HG03280 (cell line): ENCODE measurements at regions not wholly inside any gene's neighbourhood (a gene's known extent, or its start where the extent isn't known, plus 50 kb on each side); places are given as distances from the start of the nearest gene placed in this dataset.

Experiments used
- ATAC-seq: cut with Tn5 transposase; IDR thresholded peaks from one replicate; pipeline ENCODE4 v1.9.1; 2021; ENCODE audit warnings: mild to moderate bottlenecking, moderate library complexity; ENCODE audit not compliant: unreplicated experiment

DNA sequence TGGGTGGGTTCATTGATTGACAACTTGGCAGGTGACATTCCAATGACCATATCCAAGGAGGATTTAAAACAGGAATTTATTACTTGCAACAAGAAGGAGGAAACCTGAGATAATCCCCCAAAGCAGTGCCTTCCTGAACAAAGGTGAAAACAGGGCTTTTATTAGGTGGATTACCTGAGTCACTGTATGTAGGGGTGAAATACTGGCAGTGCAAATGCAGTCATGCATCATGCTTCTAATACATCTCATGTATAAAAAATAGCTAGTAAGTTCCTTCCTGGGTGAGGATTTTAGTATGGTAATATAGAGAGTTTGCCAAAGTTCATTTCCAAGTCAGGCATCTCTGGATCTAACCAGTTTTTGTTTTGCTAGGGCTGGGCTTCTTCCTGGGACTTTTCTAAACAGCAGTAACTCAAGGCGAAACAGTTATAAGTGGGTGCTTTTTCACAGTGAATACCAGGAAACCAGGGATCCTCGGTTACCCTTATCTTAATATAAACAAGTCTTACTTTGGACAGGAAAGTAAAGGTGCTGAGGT is 583.4 kb upstream of the LRRTM1 start:
- no peak for ATAC-seq

DNA sequence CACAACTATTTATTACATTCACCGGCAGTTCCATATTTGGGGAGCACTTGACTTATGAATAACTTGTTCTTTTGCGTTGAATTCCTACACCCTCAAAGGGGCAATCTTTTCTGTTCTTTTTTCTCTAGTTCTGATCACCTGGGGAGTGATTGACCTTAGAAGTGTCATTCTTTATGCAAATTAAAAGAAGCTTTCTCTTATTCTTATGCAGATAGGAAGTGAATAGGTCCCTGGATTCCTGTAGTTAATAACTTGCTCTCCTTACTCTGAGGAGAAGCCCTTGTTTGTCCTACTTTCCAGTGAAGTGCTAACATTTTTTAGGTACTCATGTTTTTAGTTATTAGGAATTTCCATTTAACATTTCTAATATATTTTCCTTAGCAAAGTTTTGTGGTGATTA is 569.8 kb upstream of the LRRTM1 start:
- ATAC-seq: no peak

DNA sequence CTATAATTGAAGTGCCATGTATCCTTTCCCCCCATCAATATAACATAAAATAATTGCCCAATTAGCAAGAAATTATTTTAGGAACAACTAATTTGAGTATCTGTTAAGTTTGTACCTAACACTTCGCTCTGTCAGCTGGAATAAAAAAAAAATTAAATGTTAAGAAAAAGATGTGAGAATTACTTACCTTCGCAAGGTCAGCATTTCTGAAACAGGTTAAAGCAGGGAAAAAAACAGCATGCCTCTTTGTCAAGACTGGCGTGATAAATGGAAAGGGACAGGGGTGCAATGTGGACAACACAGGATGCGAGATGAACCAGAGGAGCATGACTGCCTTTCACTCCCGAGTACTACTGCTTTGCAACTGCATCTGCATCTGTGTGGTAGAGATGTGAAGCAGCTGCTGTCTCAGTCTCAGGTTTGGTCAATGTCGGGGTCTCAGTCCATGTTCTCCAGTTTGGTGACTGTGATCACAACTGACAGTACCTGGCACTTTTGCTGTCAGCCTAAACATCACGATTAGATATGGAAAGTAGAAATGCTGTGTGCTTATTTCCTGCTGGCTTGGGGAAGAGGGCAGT is 565.4 kb upstream of the LRRTM1 start:
- no peak for ATAC-seq

- ATAC-seq: no peak
Observed at GRCh38 chr2:80863147-80863714, 558.7 kb upstream of the LRRTM1 start.

GRCh38 chr2:80858965-80859364 is 554.4 kb upstream of the LRRTM1 start:
- no peak for ATAC-seq

- no peak for ATAC-seq
Observed at GRCh38 chr2:80856227-80856626, 551.7 kb upstream of the LRRTM1 start.

DNA sequence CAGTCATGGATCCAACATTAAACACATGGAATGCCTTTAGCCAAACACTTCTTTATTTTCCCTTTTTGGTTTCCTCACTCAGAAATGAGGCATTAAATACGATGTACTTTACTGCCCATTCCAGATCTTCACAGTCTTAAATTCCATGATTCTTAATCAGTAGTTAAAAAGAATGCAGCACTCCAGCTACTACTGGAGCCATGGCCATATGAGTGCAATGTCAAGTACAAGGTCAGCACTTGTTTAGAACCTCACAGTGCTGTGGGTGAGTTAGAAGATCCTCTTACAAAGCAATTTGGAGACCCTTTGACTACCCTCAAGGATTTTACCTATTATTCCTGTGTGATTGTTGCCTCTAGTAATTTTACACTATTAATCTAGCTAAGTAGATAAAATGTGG is 550.3 kb upstream of the LRRTM1 start:
- no peak for ATAC-seq

- peak; percentile 60 for ATAC-seq
Observed at GRCh38 chr2:80852808-80853139, 548.2 kb upstream of the LRRTM1 start.

- peak; percentile 27 for ATAC-seq
Observed at GRCh38 chr2:80852079-80852807, 547.7 kb upstream of the LRRTM1 start.

DNA sequence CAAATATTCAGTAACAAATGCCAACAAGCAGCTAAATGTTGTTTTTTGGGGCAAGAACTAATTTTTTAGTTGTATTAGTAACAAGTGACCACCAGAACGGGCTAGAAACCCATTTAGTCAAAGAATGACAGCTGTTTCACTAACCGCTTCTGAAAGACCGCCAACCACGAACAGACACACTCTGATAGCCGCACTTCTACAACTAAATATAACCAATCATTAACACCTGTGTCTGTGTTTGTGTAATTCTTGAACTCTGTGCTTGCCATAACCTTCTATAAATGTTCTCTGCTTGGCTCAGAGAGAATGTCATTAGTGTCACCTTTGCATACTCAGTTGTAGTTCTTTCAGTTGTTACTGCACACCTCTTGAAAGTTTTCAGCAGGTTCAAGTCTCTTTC is 526.3 kb upstream of the LRRTM1 start:
- peak; percentile 89 for ATAC-seq

- no peak for ATAC-seq
Observed at GRCh38 chr2:80822999-80823398, 518.4 kb upstream of the LRRTM1 start.

DNA sequence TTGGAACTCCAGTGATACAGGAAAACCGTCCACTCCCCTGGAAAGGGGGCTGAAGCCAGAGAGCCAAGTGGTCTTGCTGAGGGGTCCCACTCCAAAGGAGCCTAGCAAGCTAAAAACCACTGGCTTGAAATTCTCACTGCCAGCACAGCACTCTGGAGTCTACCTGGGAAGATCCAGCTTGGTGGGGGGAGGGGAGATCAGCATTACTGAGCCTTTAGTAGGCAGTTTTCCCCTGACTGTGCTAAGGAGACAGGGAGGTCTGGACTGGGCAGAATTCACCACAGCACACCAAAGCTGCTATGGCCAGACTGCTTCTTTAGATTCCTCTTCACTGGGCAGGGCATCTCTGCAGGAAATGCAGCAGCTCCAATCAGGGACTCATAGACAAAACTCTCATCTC is 510.7 kb upstream of the LRRTM1 start:
- no peak for ATAC-seq

GRCh38 chr2:80786584-80786983 is 482.0 kb upstream of the LRRTM1 start:
- ATAC-seq: no peak

GRCh38 chr2:80778704-80779103 is 474.2 kb upstream of the LRRTM1 start:
- ATAC-seq: no peak

GRCh38 chr2:80748592-80748991 is 444.0 kb upstream of the LRRTM1 start:
- no peak for ATAC-seq

DNA sequence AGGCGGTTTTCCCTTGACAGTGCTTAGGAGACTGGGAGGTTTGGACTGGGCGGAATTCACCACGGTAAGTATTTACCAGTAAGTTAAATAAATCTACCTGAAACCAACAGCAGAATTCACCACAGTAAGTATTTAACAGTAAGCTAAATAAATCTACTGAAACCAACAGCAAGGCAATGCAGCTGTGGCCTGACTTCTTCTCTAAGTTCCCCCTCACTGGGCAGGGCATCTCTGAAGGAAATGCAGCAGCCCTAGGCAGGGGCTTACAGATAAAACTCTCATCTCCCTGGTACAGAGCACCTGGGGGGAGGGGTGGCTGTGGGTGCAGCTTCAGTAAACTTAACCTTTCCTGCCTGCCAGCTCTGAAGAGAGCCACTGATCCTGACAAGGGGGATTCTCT is 432.5 kb upstream of the LRRTM1 start:
- no peak for ATAC-seq

GRCh38 chr2:80725001-80725400 is 420.4 kb upstream of the LRRTM1 start:
- no peak for ATAC-seq

- no peak for ATAC-seq
Observed at GRCh38 chr2:80722803-80723202, 418.3 kb upstream of the LRRTM1 start.

- ATAC-seq: no peak
Observed at GRCh38 chr2:80719607-80720006, 415.1 kb upstream of the LRRTM1 start.

DNA sequence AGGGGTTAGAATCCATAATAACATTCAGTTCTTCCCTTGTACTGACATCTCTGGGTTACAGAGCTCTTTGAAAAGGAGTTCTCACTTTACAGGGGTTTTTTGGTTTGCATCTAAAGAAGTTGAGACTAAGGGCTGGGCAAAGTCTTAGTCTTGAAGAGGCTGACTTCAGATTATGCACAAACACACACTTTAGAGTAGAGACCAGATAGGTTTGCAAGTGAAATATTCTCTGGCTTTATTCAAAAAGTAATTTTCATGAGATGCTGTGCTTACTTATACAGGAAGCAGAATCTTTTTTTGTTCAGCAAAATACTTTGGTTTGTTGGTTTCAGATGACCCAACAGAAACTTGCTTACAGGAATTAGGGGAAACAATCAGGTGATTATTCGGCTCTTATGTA is 410.9 kb upstream of the LRRTM1 start:
- no peak for ATAC-seq

DNA sequence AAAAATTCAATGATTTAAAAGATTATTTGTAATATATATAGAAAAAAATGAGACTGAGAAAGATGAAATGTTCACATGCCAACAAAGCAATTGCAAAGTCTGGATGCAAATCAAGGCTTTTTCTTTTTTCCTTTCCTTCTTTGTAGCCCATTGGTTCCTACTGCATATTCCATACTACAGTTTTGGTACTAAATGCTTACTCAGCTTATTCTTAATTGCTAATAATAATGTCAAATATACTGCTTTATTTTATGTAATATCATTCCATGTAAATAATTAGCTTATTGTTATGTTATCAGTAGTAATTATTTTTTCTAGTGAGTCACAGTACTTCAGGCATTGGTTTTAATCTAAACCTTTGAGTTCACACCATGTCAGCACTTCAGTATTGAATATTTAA is 407.4 kb upstream of the LRRTM1 start:
- no peak for ATAC-seq

DNA sequence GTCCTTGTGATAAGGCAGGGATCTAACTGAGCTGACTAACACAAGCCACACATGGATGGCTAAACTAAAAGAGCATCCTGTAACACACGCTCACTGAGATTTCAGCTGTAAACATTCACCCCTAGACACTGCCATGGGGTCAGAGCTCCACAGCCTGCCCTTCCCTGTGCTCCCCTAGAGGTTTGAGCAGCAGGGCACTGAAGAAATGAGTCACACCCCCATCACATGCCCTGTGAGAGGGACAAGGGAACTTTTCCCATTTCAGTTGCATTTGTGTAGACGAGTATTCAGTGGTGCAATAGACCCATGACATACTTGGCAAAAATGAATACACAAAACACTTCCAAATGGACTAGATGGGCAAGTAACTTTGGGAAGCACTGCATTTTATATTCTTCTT is 402.4 kb upstream of the LRRTM1 start:
- no peak for ATAC-seq
